ENCODE measurements at regions not wholly inside any gene's neighbourhood (a gene's known extent, or its start where the extent isn't known, plus 50 kb on each side); places are given as distances from the start of the nearest gene placed in this dataset.

DNA sequence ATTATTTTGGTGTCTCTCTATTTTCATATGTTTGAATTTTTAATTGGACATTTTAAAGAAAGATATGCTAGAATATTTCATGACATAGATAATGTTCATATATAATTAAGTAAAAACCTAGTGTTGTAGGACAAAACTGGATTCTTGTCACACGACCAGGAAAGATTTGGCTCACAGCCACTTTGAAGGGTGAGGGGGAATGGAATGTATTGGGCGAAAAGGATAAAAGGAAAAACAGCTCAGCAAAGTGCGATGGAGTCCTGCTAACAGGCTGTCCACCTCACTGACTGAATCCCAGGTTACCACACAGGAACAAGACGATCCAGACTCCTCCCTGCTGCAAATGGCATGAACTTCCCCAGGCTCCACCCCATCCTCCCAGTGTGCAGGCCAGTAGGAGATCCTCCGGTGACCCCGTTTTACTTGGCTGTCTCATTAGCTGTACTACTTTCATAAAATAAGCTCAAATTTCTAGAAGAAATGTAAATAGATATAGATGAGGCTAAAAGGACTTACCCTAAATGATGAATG is 186.2 kb downstream of the CD47 start:
- TF ChIP-seq, protein P1, sequence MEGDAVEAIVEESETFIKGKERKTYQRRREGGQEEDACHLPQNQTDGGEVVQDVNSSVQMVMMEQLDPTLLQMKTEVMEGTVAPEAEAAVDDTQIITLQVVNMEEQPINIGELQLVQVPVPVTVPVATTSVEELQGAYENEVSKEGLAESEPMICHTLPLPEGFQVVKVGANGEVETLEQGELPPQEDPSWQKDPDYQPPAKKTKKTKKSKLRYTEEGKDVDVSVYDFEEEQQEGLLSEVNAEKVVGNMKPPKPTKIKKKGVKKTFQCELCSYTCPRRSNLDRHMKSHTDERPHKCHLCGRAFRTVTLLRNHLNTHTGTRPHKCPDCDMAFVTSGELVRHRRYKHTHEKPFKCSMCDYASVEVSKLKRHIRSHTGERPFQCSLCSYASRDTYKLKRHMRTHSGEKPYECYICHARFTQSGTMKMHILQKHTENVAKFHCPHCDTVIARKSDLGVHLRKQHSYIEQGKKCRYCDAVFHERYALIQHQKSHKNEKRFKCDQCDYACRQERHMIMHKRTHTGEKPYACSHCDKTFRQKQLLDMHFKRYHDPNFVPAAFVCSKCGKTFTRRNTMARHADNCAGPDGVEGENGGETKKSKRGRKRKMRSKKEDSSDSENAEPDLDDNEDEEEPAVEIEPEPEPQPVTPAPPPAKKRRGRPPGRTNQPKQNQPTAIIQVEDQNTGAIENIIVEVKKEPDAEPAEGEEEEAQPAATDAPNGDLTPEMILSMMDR (IDR thresholded peaks at IDR 0.05): no peak
- no peak for TF ChIP-seq POLR2A (IDR thresholded peaks at IDR 0.05)

All from lower leg skin (tissue), 3 donors.